ENCODE measurements at regions not wholly inside any gene's neighbourhood (a gene's known extent, or its start where the extent isn't known, plus 50 kb on each side); places are given as distances from the start of the nearest gene placed in this dataset.
"Not testable (repeated sequence)": the region's sequence is repeated elsewhere in the genome, so short reads cannot be mapped to it uniquely, and the experiment has no call there.

GRCh38 chr2:18065249-18065648 lies 186.8 kb downstream of the KCNS3 start:
- ATAC-seq: no peak

DNA sequence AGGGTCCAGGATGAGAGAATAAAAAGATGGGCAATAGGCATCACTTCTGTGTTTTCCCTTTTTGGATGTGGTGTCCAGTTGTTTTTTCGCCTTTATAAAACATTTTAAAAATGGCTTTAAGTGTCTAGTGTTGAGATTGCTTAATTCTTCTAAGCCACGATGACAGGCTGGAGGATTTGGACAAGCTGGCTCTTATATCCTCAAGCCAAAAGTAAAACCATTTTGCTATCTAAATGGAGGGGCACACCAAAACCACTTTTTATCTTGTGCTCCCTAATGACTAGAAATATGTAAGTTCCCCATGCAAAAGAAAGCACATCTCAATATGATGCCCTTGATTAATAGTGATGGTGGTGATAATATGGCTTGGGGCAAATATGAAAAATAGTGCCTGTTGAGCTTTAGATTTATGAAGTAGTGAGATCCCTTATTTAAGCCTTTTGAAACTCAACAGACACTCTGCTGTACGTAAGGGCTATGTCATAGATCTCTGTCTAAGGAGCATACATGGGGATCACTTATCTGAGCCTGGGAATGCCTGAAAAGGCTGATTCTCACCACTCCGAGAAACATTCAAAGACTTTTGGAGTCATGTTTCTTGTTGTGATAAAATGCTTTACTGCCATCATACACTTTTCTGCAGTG lies 185.5 kb downstream of the KCNS3 start:
- ATAC-seq: no peak

- ATAC-seq: no peak
Observed at GRCh38 chr2:18062892-18063291, 184.4 kb downstream of the KCNS3 start.

- no peak for ATAC-seq
Observed at GRCh38 chr2:18061717-18062116, 183.2 kb downstream of the KCNS3 start.

DNA sequence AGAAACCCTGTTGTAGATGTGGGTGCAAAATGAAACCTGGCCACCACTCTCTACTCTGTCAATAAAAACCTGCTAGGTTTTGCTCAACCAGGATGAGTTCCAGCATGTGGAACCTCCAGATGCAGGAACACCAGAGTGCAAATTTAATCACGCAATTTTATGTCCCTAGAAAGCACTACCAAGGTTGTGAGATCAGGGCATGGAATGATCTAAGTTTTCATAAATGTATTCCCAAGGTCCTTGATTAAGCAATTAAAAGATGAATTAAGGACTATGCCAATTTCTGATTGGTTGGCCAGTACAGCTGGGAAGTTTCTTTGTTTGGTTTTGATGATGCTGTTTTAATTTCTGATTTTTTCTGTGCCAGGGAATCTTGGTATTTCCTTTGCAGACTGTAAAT lies 179.2 kb downstream of the KCNS3 start:
- no peak for ATAC-seq

GRCh38 chr2:18055290-18055689 lies 176.8 kb downstream of the KCNS3 start:
- ATAC-seq: no peak

- no peak for ATAC-seq
Observed at GRCh38 chr2:18050001-18050400, 171.5 kb downstream of the KCNS3 start.

DNA sequence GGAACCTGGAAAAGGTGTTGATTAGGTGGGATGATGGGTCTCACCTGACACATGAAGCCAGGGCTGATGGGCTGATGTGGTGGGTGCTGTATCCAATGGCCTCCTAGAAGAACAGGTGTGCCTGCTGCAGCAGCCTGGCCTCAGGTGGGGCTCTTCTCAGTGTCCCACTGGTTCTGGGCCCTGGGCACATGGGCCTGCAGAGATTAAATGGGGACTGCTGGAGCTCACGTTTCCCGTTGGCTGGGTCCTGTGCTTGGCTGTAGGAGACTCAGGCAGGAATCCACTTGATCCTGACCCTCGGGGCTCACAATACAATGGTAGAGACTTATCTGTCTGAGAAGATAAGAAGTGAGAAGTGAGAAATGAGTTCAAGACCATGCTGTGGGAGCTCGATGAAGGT lies 170.9 kb downstream of the KCNS3 start:
- ATAC-seq: no peak

- ATAC-seq: no peak
Observed at GRCh38 chr2:18047896-18048657, 169.6 kb downstream of the KCNS3 start.

GRCh38 chr2:18047213-18047611 lies 168.7 kb downstream of the KCNS3 start:
- ATAC-seq: no peak

GRCh38 chr2:18046558-18047212 lies 168.2 kb downstream of the KCNS3 start:
- no peak for ATAC-seq

- no peak for ATAC-seq
Observed at GRCh38 chr2:18046017-18046416, 167.6 kb downstream of the KCNS3 start.

GRCh38 chr2:18045230-18045629 lies 166.8 kb downstream of the KCNS3 start:
- ATAC-seq: no peak

GRCh38 chr2:18017381-18017780 lies 138.9 kb downstream of the KCNS3 start:
- not testable (repeated sequence) for ATAC-seq

GRCh38 chr2:18009891-18010290 lies 131.4 kb downstream of the KCNS3 start:
- no peak for ATAC-seq

GRCh38 chr2:18005411-18005810 lies 126.9 kb downstream of the KCNS3 start:
- ATAC-seq: no peak

- ATAC-seq: no peak
Observed at GRCh38 chr2:18001671-18002070, 123.2 kb downstream of the KCNS3 start.

- no peak for ATAC-seq
Observed at GRCh38 chr2:17996978-17997377, 118.5 kb downstream of the KCNS3 start.

GRCh38 chr2:17995593-17995992 lies 117.1 kb downstream of the KCNS3 start:
- ATAC-seq: no peak
